Testis (tissue), 2 donors: ENCODE measurements at regions not wholly inside any gene's neighbourhood (a gene's known extent, or its start where the extent isn't known, plus 50 kb on each side); places are given as distances from the start of the nearest gene placed in this dataset.

ENCODE experiments used
- POLR2A ChIP-seq: fragments of 450-650 bp; IDR thresholded peaks from one replicate; pipeline ENCODE4 v1.6.1; 2017; ENCODE audit warnings: antibody characterized with exemption, mild to moderate bottlenecking, moderate library complexity
- TF ChIP-seq, protein P1 (sequence below), 3 experiments: fragments of 450-650 bp in 2 of 3; fragments of 200-600 bp in 1 of 3; sonication (generic) in 1 of 3; IDR thresholded peaks; one replicate each; pipeline ENCODE4 v1.5.1; 2016 to 2019; ENCODE audit warnings: antibody characterized with exemption in 3 of 3, mild to moderate bottlenecking in 2 of 3, moderate library complexity in 1 of 3

DNA sequence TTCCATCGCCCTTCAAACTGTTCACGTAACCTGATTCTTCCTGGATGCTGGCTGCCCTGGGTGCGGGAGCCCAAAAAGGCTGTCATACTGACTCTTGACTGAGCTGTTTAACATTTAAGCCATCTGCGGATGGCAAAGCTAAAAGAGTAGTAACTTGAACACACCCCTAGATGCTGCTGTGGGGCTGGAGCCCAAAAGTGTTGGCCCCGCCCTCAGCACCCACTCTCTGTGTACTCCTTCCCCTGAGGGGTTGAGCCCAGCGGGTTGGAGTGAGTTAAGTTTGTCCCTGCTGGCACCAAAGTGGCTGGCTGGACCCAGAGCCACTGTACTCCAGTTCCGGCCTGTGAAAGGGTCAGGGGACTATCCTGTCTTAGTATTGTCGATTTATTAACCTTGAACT lies 640.6 kb downstream of the PTPRU start:
- TF ChIP-seq, protein P1, sequence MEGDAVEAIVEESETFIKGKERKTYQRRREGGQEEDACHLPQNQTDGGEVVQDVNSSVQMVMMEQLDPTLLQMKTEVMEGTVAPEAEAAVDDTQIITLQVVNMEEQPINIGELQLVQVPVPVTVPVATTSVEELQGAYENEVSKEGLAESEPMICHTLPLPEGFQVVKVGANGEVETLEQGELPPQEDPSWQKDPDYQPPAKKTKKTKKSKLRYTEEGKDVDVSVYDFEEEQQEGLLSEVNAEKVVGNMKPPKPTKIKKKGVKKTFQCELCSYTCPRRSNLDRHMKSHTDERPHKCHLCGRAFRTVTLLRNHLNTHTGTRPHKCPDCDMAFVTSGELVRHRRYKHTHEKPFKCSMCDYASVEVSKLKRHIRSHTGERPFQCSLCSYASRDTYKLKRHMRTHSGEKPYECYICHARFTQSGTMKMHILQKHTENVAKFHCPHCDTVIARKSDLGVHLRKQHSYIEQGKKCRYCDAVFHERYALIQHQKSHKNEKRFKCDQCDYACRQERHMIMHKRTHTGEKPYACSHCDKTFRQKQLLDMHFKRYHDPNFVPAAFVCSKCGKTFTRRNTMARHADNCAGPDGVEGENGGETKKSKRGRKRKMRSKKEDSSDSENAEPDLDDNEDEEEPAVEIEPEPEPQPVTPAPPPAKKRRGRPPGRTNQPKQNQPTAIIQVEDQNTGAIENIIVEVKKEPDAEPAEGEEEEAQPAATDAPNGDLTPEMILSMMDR (IDR thresholded peaks at IDR 0.05), result no peak
- TF ChIP-seq POLR2A, result no peak
